Pancreas (tissue), 10 donors: ENCODE measurements at regions not wholly inside any gene's neighbourhood (a gene's known extent, or its start where the extent isn't known, plus 50 kb on each side); places are given as distances from the start of the nearest gene placed in this dataset.
"Not testable (repeated sequence)": the region's sequence is repeated elsewhere in the genome, so short reads cannot be mapped to it uniquely, and the experiment has no call there.

ENCODE experiments used
- ATAC-seq, 4 donors: fragments of 200-7000 bp; cut with Tn5 transposase; one replicate each; pipeline versions ENCODE4 v1.8.0 to v1.9.1; 2020; ENCODE audit warnings: mild to moderate bottlenecking in 4 of 4, moderate library complexity in 4 of 4
- DNase-seq, 6 donors: peaks; one replicate each; pipeline ENCODE4 v3.0.0-alpha.2; 2020
- FAIRE-seq: peaks from 2 replicates; lab custom pipeline; 2012; peaks lifted over from hg19 to GRCh38; lab: Jason Lieb, UNC
- H3K27ac ChIP-seq, 4 donors: fragments of 200-600 bp; sonication (generic); 1 replicate in 3 of 4; 2 replicates in 1 of 4; pipeline versions ENCODE4 v1.5.0 to v1.8.0; 2020
- H3K27me3 ChIP-seq, 4 donors: fragments of 200-600 bp; one replicate each; pipeline ENCODE4 v1.8.0; 2021
- H3K36me3 ChIP-seq, 3 donors: fragments of 200-600 bp; sonication (generic) in 1 of 3; one replicate each; pipeline versions ENCODE4 v1.5.0 to v1.8.0; 2020 to 2021
- H3K4me1 ChIP-seq, 3 donors: fragments of 200-600 bp; one replicate each; pipeline ENCODE4 v1.8.0; 2021
- H3K4me3 ChIP-seq, 4 donors: fragments of 200-600 bp; sonication (generic) in 2 of 4; one replicate each; pipeline versions ENCODE4 v1.5.0 to v1.8.0; 2020 to 2021
- H3K9me3 ChIP-seq, 4 donors: fragments of 200-600 bp; one replicate each; pipeline ENCODE4 v1.8.0; 2021
- WGBS, 2 donors: extraction: QIAGEN DNeasy Blood & Tissue Kit; methylation state at CpG; one replicate each; pipeline ENCODE4 v1.1.7; 2013; 5-methylcytosine and 5-hydroxymethylcytosine counted together
- intact Hi-C, 3 donors: fragments of 100-400 bp; cut with DNase I; formaldehyde crosslinking; loops; one replicate each; pipeline versions ENCODE4 v1.11.1 to v1.14.2; 2022
- donor health status: healthy with polysubstance abuse.
- donor health status: DM: no; HTN: no; CAD: no; lungs with moderate emphysema.
- donor health status: DM: no; HTN: no; CAD: no.
- donor health status: control.
- donor health status: control.
- donor health status: Bipolar disorder and iron deficiency.
- donor health status: DM: yes; HTN: yes; CAD: no.
- donor health status: DM: no; HTN: no; CAD: no.
- donor health status: DM: no; HTN: no; CAD: no.
- donor health status: DM: yes; HTN: yes; CAD: no.

- H3K9me3 ChIP-seq, FAIRE-seq, H3K27me3 ChIP-seq, H3K27ac ChIP-seq, intact Hi-C loops, H3K4me3 ChIP-seq, ATAC-seq, H3K4me1 ChIP-seq, H3K36me3 ChIP-seq, DNase-seq: not testable (repeated sequence)
- WGBS, 2 donors, result 45 to 47% methylated on average over 3 of the region's 3 CpGs
These were observed 119.0 kb upstream of the KRTAP5-11 start for GRCh38 chr11:71701435-71702291.

- DNase-seq, H3K9me3 ChIP-seq, H3K36me3 ChIP-seq, intact Hi-C loops, ATAC-seq, FAIRE-seq, H3K4me3 ChIP-seq, H3K27me3 ChIP-seq, H3K4me1 ChIP-seq, H3K27ac ChIP-seq: not testable (repeated sequence)
- 87 to 92% methylated on average over 2 of the region's 3 CpGs for WGBS, 2 donors
These were observed 122.5 kb upstream of the KRTAP5-11 start for GRCh38 chr11:71705086-71705737.

- 30 to 39% methylated on average over 3 to 4 of the region's 4 CpGs for WGBS, 2 donors
- H3K9me3 ChIP-seq, ATAC-seq, H3K27ac ChIP-seq, H3K27me3 ChIP-seq, H3K36me3 ChIP-seq, H3K4me3 ChIP-seq, DNase-seq, FAIRE-seq, H3K4me1 ChIP-seq, intact Hi-C loops: not testable (repeated sequence)
These were observed 123.2 kb upstream of the KRTAP5-11 start for GRCh38 chr11:71705738-71706432.

GRCh38 chr11:71707083-71707482 lies 124.4 kb upstream of the KRTAP5-11 start:
- WGBS, 2 donors, result 84% methylated on average over 12 of the region's 12 CpGs

GRCh38 chr11:71709541-71709940 lies 123.5 kb upstream of the DEFB108B start:
- H3K36me3 ChIP-seq, DNase-seq, intact Hi-C loops, FAIRE-seq, H3K9me3 ChIP-seq, ATAC-seq, H3K27ac ChIP-seq, H3K4me3 ChIP-seq, H3K4me1 ChIP-seq, H3K27me3 ChIP-seq: not testable (repeated sequence)
- WGBS, 2 donors, result 64 to 70% methylated on average over 6 of the region's 6 CpGs

More at GRCh38 chr11:71707083-71707482, 124.4 kb upstream of the KRTAP5-11 start:
- H3K27ac ChIP-seq, DNase-seq, H3K4me1 ChIP-seq, intact Hi-C loops, H3K36me3 ChIP-seq, FAIRE-seq, H3K27me3 ChIP-seq, H3K4me3 ChIP-seq, ATAC-seq, H3K9me3 ChIP-seq: not testable (repeated sequence)

GRCh38 chr11:71710171-71710671 lies 122.8 kb upstream of the DEFB108B start:
- not testable (repeated sequence) for FAIRE-seq

GRCh38 chr11:71710701-71711385 lies 122.2 kb upstream of the DEFB108B start:
- intact Hi-C loops, H3K4me3 ChIP-seq, ATAC-seq, H3K36me3 ChIP-seq, H3K27me3 ChIP-seq, DNase-seq, H3K4me1 ChIP-seq, H3K9me3 ChIP-seq, H3K27ac ChIP-seq, FAIRE-seq: not testable (repeated sequence)
- 71 to 72% methylated on average over 10 of the region's 10 CpGs for WGBS, 2 donors

More at GRCh38 chr11:71710171-71710671, 122.8 kb upstream of the DEFB108B start:
- H3K27ac ChIP-seq, H3K9me3 ChIP-seq, ATAC-seq, intact Hi-C loops, H3K36me3 ChIP-seq, H3K4me1 ChIP-seq, H3K27me3 ChIP-seq, H3K4me3 ChIP-seq: not testable (repeated sequence)
- peak in 3 of 6 donors; percentile 26 to 55 (median 37) for DNase-seq
- 18 to 20% methylated on average over 16 of the region's 16 CpGs for WGBS, 2 donors

- H3K9me3 ChIP-seq, H3K27me3 ChIP-seq, H3K4me1 ChIP-seq, H3K27ac ChIP-seq, H3K36me3 ChIP-seq, intact Hi-C loops, ATAC-seq, DNase-seq, FAIRE-seq, H3K4me3 ChIP-seq: not testable (repeated sequence)
- WGBS, 2 donors, result 82 to 87% methylated on average over 2 of the region's 2 CpGs
These were observed 120.7 kb upstream of the DEFB108B start for GRCh38 chr11:71712350-71712749.

- WGBS, 2 donors, result 14 to 16% methylated on average over 5 of the region's 5 CpGs
- H3K9me3 ChIP-seq, H3K4me3 ChIP-seq, H3K4me1 ChIP-seq, H3K27me3 ChIP-seq, H3K36me3 ChIP-seq, intact Hi-C loops, DNase-seq, ATAC-seq, FAIRE-seq, H3K27ac ChIP-seq: not testable (repeated sequence)
These were observed 120.2 kb upstream of the DEFB108B start for GRCh38 chr11:71712846-71713245.

GRCh38 chr11:71714510-71714909 lies 118.5 kb upstream of the DEFB108B start:
- H3K27ac ChIP-seq, H3K36me3 ChIP-seq, H3K4me1 ChIP-seq, FAIRE-seq, ATAC-seq, H3K27me3 ChIP-seq, intact Hi-C loops, DNase-seq, H3K9me3 ChIP-seq, H3K4me3 ChIP-seq: not testable (repeated sequence)
- 70 to 77% methylated on average over 6 of the region's 6 CpGs for WGBS, 2 donors

GRCh38 chr11:71721840-71722239 lies 111.2 kb upstream of the DEFB108B start:
- H3K27me3 ChIP-seq, ATAC-seq, H3K4me3 ChIP-seq, DNase-seq, H3K9me3 ChIP-seq, H3K36me3 ChIP-seq, FAIRE-seq, H3K4me1 ChIP-seq, H3K27ac ChIP-seq, intact Hi-C loops: not testable (repeated sequence)
- WGBS, 2 donors, result 62 to 74% methylated on average over 6 to 10 of the region's 11 CpGs
